HEK293T (cell line): ENCODE measurements at regions not wholly inside any gene's neighbourhood (a gene's known extent, or its start where the extent isn't known, plus 50 kb on each side); places are given as distances from the start of the nearest gene placed in this dataset.

Source experiments
- CTCF ChIA-PET: fragments of 350-600 bp; formaldehyde crosslinking; extraction: SDS; loops from one replicate; lab custom pipeline; 2021; ENCODE audit warnings: antibody characterized with exemption, inconsistent platforms; lab: Yijun Ruan, JAX
- POLR2A ChIA-PET: fragments of 350-600 bp; formaldehyde crosslinking; extraction: SDS; loops from one replicate; lab custom pipeline; 2020; ENCODE audit warnings: antibody characterized with exemption, inconsistent platforms; lab: Yijun Ruan, JAX
- DNase-seq: peaks from one replicate; pipeline ENCODE4 v3.0.0; 2012; ENCODE audit warnings: mixed read lengths; ENCODE audit errors: extremely low spot score
- ARNT ChIP-seq: fragments of 450-650 bp; IDR thresholded peaks from 2 replicates; pipeline ENCODE4 v1.6.1; 2017; ENCODE audit warnings: mild to moderate bottlenecking
- BHLHE40 ChIP-seq: fragments of 450-650 bp; IDR thresholded peaks from 2 replicates; pipeline ENCODE4 v1.6.1; 2016; ENCODE audit warnings: mild to moderate bottlenecking, moderate library complexity, borderline replicate concordance
- CTBP1 ChIP-seq: fragments of 450-650 bp; IDR thresholded peaks from 2 replicates; pipeline ENCODE4 v1.6.1; 2016; ENCODE audit warnings: borderline replicate concordance
- ELF4 ChIP-seq: fragments of 450-650 bp; IDR thresholded peaks from 2 replicates; pipeline ENCODE4 v1.6.1; 2017; ENCODE audit warnings: antibody characterized with exemption
- FOXA1 ChIP-seq: fragments of 450-650 bp; IDR thresholded peaks from 2 replicates; pipeline ENCODE4 v1.6.1; 2016; ENCODE audit warnings: mild to moderate bottlenecking
- FOXK2 ChIP-seq: fragments of 450-650 bp; IDR thresholded peaks from 2 replicates; pipeline ENCODE4 v1.6.1; 2016; ENCODE audit warnings: mild to moderate bottlenecking
- FOXM1 ChIP-seq: fragments of 450-650 bp; IDR thresholded peaks from 2 replicates; pipeline ENCODE4 v1.6.1; 2017; ENCODE audit warnings: mild to moderate bottlenecking, borderline replicate concordance
- HDGF ChIP-seq: fragments of 450-650 bp; IDR thresholded peaks from 2 replicates; pipeline ENCODE4 v1.6.1; 2017; ENCODE audit warnings: antibody characterized with exemption, borderline replicate concordance
- L3MBTL2 ChIP-seq: fragments of 450-650 bp; conservative IDR thresholded peaks from 2 replicates; pipeline ENCODE4 v1.6.1; 2016; ENCODE audit warnings: mild to moderate bottlenecking
- LEF1 ChIP-seq: fragments of 450-650 bp; IDR thresholded peaks from 2 replicates; pipeline ENCODE4 v1.6.1; 2017; ENCODE audit warnings: mild to moderate bottlenecking, borderline replicate concordance
- NFRKB ChIP-seq: fragments of 450-650 bp; IDR thresholded peaks from 2 replicates; pipeline ENCODE4 v1.6.1; 2016; ENCODE audit warnings: mild to moderate bottlenecking, moderate library complexity
- SP1 ChIP-seq: fragments of 450-650 bp; IDR thresholded peaks from 2 replicates; pipeline ENCODE4 v1.6.1; 2017
- SUZ12 ChIP-seq: fragments of 450-650 bp; IDR thresholded peaks from 2 replicates; pipeline ENCODE4 v1.6.1; 2016; ENCODE audit warnings: mild to moderate bottlenecking
- TARDBP ChIP-seq: fragments of 450-650 bp; IDR thresholded peaks from 2 replicates; pipeline ENCODE4 v1.6.1; 2016
- ZNF384 ChIP-seq: fragments of 450-650 bp; IDR thresholded peaks from 2 replicates; pipeline ENCODE4 v1.6.1; 2016
- TF ChIP-seq, protein P1 (sequence below): fragments of 450-650 bp; IDR thresholded peaks from 2 replicates; pipeline ENCODE4 v1.6.1; 2016

DNA sequence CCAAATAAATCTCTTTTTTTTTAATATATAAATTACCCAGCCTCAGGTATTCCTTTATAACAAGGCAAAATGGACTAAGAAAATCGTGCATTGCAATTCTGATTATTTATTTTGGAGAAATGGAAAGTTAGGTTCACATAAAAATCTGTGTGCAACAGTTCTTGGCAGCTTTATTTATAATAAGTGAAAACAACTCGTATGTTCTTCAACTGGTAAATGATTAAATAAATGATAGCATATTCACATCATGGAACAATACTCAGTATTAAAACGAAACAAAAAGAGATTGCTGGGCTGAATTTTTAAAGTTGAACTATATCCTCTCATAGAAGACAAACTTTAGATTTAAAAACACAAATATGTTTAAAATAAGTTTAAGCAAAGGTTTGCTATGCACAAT, 176.3 kb upstream of the ZNF385D start:
- CTCF ChIA-PET = no interaction called here
- no peak for DNase-seq
- POLR2A ChIA-PET = no interaction called here
- no peak for TF ChIP-seq FOXK2
- TF ChIP-seq FOXA1 = no peak
- no peak for TF ChIP-seq BHLHE40
- TF ChIP-seq SP1 = no peak
- no peak for TF ChIP-seq L3MBTL2
- TF ChIP-seq, protein P1, sequence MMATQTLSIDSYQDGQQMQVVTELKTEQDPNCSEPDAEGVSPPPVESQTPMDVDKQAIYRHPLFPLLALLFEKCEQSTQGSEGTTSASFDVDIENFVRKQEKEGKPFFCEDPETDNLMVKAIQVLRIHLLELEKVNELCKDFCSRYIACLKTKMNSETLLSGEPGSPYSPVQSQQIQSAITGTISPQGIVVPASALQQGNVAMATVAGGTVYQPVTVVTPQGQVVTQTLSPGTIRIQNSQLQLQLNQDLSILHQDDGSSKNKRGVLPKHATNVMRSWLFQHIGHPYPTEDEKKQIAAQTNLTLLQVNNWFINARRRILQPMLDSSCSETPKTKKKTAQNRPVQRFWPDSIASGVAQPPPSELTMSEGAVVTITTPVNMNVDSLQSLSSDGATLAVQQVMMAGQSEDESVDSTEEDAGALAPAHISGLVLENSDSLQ = no peak
- TF ChIP-seq NFRKB = no peak
- TF ChIP-seq TARDBP = no peak
- no peak for TF ChIP-seq HDGF
- no peak for TF ChIP-seq LEF1
- TF ChIP-seq SUZ12 = no peak
- TF ChIP-seq ARNT = no peak
- no peak for TF ChIP-seq ZNF384

- POLR2A ChIA-PET = no interaction called here
- CTCF ChIA-PET = no interaction called here
- TF ChIP-seq NFRKB (no peak), ZNF384 (no peak), CTBP1 (no peak), ELF4 (no peak), ARNT (no peak), HDGF (no peak), FOXA1 (no peak), TARDBP (no peak), FOXM1 (no peak), SP1 (no peak), FOXK2 (no peak), SUZ12 (no peak)
- no peak for DNase-seq
Measured at GRCh38 chr3:21934591-21934990, 183.6 kb upstream of the ZNF385D start.

DNA sequence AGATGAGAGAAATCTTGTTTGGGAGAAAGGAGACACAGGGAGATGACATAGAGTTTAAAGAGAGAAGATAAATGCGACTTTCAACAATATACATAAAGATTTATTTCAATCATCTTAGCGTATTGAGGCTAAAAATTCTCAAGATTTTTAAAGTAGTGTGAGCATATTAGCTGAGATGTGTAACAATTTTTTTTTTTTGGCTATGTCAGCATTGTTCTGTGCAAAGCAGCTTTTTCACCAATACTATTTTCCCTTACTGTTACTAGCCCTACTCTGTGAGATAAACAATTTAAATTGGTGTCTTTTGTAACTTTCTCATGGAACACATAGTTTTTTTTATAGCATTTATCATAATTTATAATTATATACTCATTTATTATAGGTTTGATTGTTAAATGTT, 185.2 kb upstream of the ZNF385D start:
- no peak for DNase-seq
- ChIA-PET CTCF (no interaction called here), POLR2A (no interaction called here)
- TF ChIP-seq FOXM1 (no peak), ELF4 (no peak)

DNA sequence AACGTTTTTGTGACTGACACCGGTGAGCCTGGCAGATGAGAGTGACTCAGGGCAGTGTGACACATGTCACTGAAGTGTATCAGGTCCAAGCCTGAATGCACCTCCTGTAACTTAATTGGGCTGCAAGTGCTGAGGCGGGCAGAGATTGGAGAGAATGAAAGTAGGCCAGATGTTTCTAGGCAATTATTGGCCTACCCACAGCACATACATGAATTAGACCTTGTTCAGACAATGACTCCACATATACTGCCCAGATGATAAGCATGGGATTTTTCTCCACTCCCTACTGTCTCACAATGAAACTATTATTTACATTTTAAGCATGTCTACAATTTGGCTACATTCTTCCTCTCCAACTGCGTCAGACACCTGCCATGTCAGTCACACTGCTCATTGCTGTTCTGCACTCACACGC, 187.3 kb upstream of the ZNF385D start:
- ChIA-PET CTCF (no interaction called here), POLR2A (no interaction called here)
- TF ChIP-seq LEF1 = no peak
- TF ChIP-seq, protein P1 = no peak
- no peak for TF ChIP-seq FOXK2
- no peak for DNase-seq

- POLR2A ChIA-PET = no interaction called here
- CTCF ChIA-PET = no interaction called here
- TF ChIP-seq, protein P1 = no peak
- no peak for TF ChIP-seq LEF1
- TF ChIP-seq NFRKB = no peak
- no peak for TF ChIP-seq ZNF384
- no peak for TF ChIP-seq ELF4
- no peak for TF ChIP-seq FOXK2
- no peak for TF ChIP-seq FOXA1
- TF ChIP-seq FOXM1 = no peak
- TF ChIP-seq CTBP1 = no peak
- TF ChIP-seq HDGF = no peak
- no peak for TF ChIP-seq BHLHE40
- TF ChIP-seq ARNT = no peak
- no peak for TF ChIP-seq SUZ12
- no peak for TF ChIP-seq L3MBTL2
- TF ChIP-seq TARDBP = no peak
- no peak for TF ChIP-seq SP1
- DNase-seq = peak; percentile 5
Measured at GRCh38 chr3:21942328-21942727, 191.3 kb upstream of the ZNF385D start.

- TF ChIP-seq BHLHE40 (no peak), ARNT (no peak), FOXM1 (no peak), HDGF (no peak), ZNF384 (no peak), LEF1 (no peak), TARDBP (no peak), ELF4 (no peak), SUZ12 (no peak), L3MBTL2 (no peak), CTBP1 (no peak), NFRKB (no peak)
- TF ChIP-seq, protein P1 = no peak
- no peak for DNase-seq
- ChIA-PET POLR2A (no interaction called here), CTCF (no interaction called here)
Measured at GRCh38 chr3:21944251-21944650, 193.2 kb upstream of the ZNF385D start.
